ENCODE measurements at regions not wholly inside any gene's neighbourhood (a gene's known extent, or its start where the extent isn't known, plus 50 kb on each side); places are given as distances from the start of the nearest gene placed in this dataset.
"Not testable (repeated sequence)": the region's sequence is repeated elsewhere in the genome, so short reads cannot be mapped to it uniquely, and the experiment has no call there.

- DNase-seq = no peak
- H3K27me3 ChIP-seq = no peaks in the 10 kb centered on the region
- no peak overlapping the region for H3K27ac ChIP-seq
- no peaks in the 10 kb centered on the region for H3K36me3 ChIP-seq
- H3K9me3 ChIP-seq = peaks cover 0 to 10% (median 0%) of the 10 kb centered on the region in 3 donors
- no peak overlapping the region for H3K4me3 ChIP-seq
- intact Hi-C loops (cut with DNase I; ENCODE audit: low total_unique reads) = no loop called here
- H3K4me1 ChIP-seq = no peaks in the 10 kb centered on the region
- TF ChIP-seq, protein P1, sequence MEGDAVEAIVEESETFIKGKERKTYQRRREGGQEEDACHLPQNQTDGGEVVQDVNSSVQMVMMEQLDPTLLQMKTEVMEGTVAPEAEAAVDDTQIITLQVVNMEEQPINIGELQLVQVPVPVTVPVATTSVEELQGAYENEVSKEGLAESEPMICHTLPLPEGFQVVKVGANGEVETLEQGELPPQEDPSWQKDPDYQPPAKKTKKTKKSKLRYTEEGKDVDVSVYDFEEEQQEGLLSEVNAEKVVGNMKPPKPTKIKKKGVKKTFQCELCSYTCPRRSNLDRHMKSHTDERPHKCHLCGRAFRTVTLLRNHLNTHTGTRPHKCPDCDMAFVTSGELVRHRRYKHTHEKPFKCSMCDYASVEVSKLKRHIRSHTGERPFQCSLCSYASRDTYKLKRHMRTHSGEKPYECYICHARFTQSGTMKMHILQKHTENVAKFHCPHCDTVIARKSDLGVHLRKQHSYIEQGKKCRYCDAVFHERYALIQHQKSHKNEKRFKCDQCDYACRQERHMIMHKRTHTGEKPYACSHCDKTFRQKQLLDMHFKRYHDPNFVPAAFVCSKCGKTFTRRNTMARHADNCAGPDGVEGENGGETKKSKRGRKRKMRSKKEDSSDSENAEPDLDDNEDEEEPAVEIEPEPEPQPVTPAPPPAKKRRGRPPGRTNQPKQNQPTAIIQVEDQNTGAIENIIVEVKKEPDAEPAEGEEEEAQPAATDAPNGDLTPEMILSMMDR (IDR thresholded peaks at IDR 0.05) = no peak
These were observed 1332.6 kb downstream of the EPHA7 start for GRCh38 chr6:92086750-92087149.

DNA sequence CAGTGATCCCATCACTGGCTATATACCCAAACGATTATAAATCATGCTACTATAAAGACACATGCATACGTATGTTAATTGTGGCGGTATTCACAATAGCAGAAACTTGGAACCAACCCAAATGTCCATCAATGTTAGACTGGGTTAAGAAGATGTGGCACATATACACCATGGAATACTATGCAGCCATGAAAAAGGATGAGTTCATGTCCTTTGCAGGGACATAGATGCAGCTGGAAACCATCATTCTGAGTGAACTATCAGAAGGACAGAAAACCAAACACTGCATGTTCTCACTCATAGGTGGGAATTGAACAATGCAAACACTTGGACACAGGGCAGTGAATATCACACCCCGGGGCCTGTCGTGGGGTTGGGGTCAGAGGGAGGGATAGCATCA, 1335.4 kb downstream of the EPHA7 start:
- H3K36me3 ChIP-seq; H3K27me3 ChIP-seq; H3K4me3 ChIP-seq; intact Hi-C loops (cut with DNase I; ENCODE audit: low total_unique reads); H3K4me1 ChIP-seq; H3K27ac ChIP-seq; DNase-seq: not testable (repeated sequence)
- H3K9me3 ChIP-seq = peaks cover 0 to 10% (median 0%) of the 10 kb centered on the region in 3 donors

- intact Hi-C loops (cut with DNase I; ENCODE audit: low total_unique reads) = no loop called here
- no peak for DNase-seq
- Histone ChIP-seq H3K4me3 (no peak overlapping the region), H3K27ac (no peak overlapping the region), H3K36me3 (no peaks in the 10 kb centered on the region), H3K9me3 (no peaks in the 10 kb centered on the region), H3K27me3 (no peaks in the 10 kb centered on the region), H3K4me1 (no peaks in the 10 kb centered on the region)
- TF ChIP-seq, protein P1 (IDR thresholded peaks at IDR 0.05) = no peak
These were observed 1347.0 kb downstream of the EPHA7 start for GRCh38 chr6:92072387-92072786.

- DNase-seq = no peak
- intact Hi-C loops (cut with DNase I; ENCODE audit: low total_unique reads) = no loop called here
- Histone ChIP-seq H3K9me3 (no peaks in the 10 kb centered on the region), H3K4me1 (no peaks in the 10 kb centered on the region), H3K27ac (no peak overlapping the region), H3K36me3 (no peaks in the 10 kb centered on the region), H3K27me3 (no peaks in the 10 kb centered on the region), H3K4me3 (no peak overlapping the region)
- TF ChIP-seq, protein P1 (IDR thresholded peaks at IDR 0.05) = no peak
These were observed 1349.6 kb downstream of the EPHA7 start for GRCh38 chr6:92069781-92070180.

- Histone ChIP-seq H3K27me3 (no peaks in the 10 kb centered on the region), H3K4me1 (no peaks in the 10 kb centered on the region), H3K36me3 (no peaks in the 10 kb centered on the region), H3K4me3 (no peak overlapping the region), H3K9me3 (no peaks in the 10 kb centered on the region), H3K27ac (no peak overlapping the region)
- DNase-seq = no peak
- TF ChIP-seq, protein P1 (IDR thresholded peaks at IDR 0.05) = no peak
- intact Hi-C loops (cut with DNase I; ENCODE audit: low total_unique reads) = no loop called here
These were observed 1366.8 kb downstream of the EPHA7 start for GRCh38 chr6:92052513-92052912.

- no peaks in the 10 kb centered on the region for H3K9me3 ChIP-seq
- H3K27ac ChIP-seq = no peak overlapping the region
- H3K27me3 ChIP-seq = no peaks in the 10 kb centered on the region
- H3K4me3 ChIP-seq = no peak overlapping the region
- intact Hi-C loops (cut with DNase I; ENCODE audit: low total_unique reads) = no loop called here
- H3K4me1 ChIP-seq = no peaks in the 10 kb centered on the region
- DNase-seq = no peak
- H3K36me3 ChIP-seq = no peaks in the 10 kb centered on the region
- TF ChIP-seq, protein P1 (IDR thresholded peaks at IDR 0.05) = no peak
These were observed 1369.1 kb downstream of the EPHA7 start for GRCh38 chr6:92050216-92050615.
